ENCODE measurements at regions not wholly inside any gene's neighbourhood (a gene's known extent, or its start where the extent isn't known, plus 50 kb on each side); places are given as distances from the start of the nearest gene placed in this dataset.

GRCh38 chr7:142376356-142376997 is 118.6 kb upstream of the PRSS58 start:
- DNase-seq (ENCODE audit: low read depth, low spot score): no peak
- POLR2A ChIA-PET: no interaction called here
- CTCF ChIA-PET: interaction anchor here (1.0 to 5.9 kb wide), 12 partner anchors 9 to 437 kb away, joined by 3 to 72 read pairs (median 6); no protein-coding TSS in a partner anchor
- no peak overlapping the region for H3K4me3 ChIP-seq (ENCODE audit: low read depth, low read length)
- no peak for TF ChIP-seq CTCF (IDR thresholded peaks at IDR 0.05; ENCODE audit: insufficient read depth, low read length, missing control alignments)

GRCh38 chr7:142375710-142376313 is 118.0 kb upstream of the PRSS58 start:
- TF ChIP-seq CTCF (IDR thresholded peaks at IDR 0.05; ENCODE audit: insufficient read depth, low read length, missing control alignments): peak; percentile 48
- H3K4me3 ChIP-seq (ENCODE audit: low read depth, low read length): no peak overlapping the region
- POLR2A ChIA-PET: no interaction called here
- DNase-seq (ENCODE audit: low read depth, low spot score): no peak
- CTCF ChIA-PET: interaction anchor here (1.0 to 5.9 kb wide), 17 partner anchors 10 to 438 kb away, joined by 3 to 72 read pairs (median 4); no protein-coding TSS in a partner anchor

GRCh38 chr7:142372727-142373126 is 114.9 kb upstream of the PRSS58 start:
- TF ChIP-seq CTCF (IDR thresholded peaks at IDR 0.05; ENCODE audit: insufficient read depth, low read length, missing control alignments): no peak
- DNase-seq (ENCODE audit: low read depth, low spot score): no peak
- ChIA-PET POLR2A (interaction anchor here (0.6 kb wide), 1 partner anchor 15 kb away, joined by 3 read pairs; no protein-coding TSS in a partner anchor), CTCF (interaction anchor here (1.1 to 5.9 kb wide), 10 partner anchors 10 to 215 kb away, joined by 3 to 72 read pairs (median 8); no protein-coding TSS in a partner anchor)
- H3K4me3 ChIP-seq (ENCODE audit: low read depth, low read length): no peak overlapping the region

GRCh38 chr7:142371586-142372377 is 113.9 kb upstream of the PRSS58 start:
- no peak for DNase-seq (ENCODE audit: low read depth, low spot score)
- no peak for TF ChIP-seq CTCF (IDR thresholded peaks at IDR 0.05; ENCODE audit: insufficient read depth, low read length, missing control alignments)
- no peak overlapping the region for H3K4me3 ChIP-seq (ENCODE audit: low read depth, low read length)
- POLR2A ChIA-PET: no interaction called here
- CTCF ChIA-PET: interaction anchor here (1.1 to 5.9 kb wide), 9 partner anchors 10 to 216 kb away, joined by 3 to 72 read pairs (median 8); no protein-coding TSS in a partner anchor

GRCh38 chr7:142365410-142365842 is 107.6 kb upstream of the PRSS58 start:
- CTCF ChIA-PET: interaction anchor here (0.8 to 17.0 kb wide), 5 partner anchors 10 to 628 kb away, joined by 3 to 238 read pairs (median 4); no protein-coding TSS in a partner anchor
- no peak for DNase-seq (ENCODE audit: low read depth, low spot score)
- no peak overlapping the region for H3K4me3 ChIP-seq (ENCODE audit: low read depth, low read length)
- POLR2A ChIA-PET: no interaction called here
- TF ChIP-seq CTCF (IDR thresholded peaks at IDR 0.05; ENCODE audit: insufficient read depth, low read length, missing control alignments): no peak

Data from AG04449 (cell line).